ENCODE measurements at regions not wholly inside any gene's neighbourhood (a gene's known extent, or its start where the extent isn't known, plus 50 kb on each side); places are given as distances from the start of the nearest gene placed in this dataset.

- no peak overlapping the region for H3K4me2 ChIP-seq (ENCODE audit: insufficient read depth, low read length)
- DNase-seq (ENCODE audit: extremely low read depth in 1 of 4, low spot score in 3 of 4), result no peak
- ChIA-PET CTCF (ENCODE audit: low intra/inter-chr PET ratio) (no interaction called here), POLR2A (no interaction called here)
- intact Hi-C loops (cut with micrococcal nuclease) (no loop called here), in situ Hi-C loops (cut with MboI) (no loop called here)
- H3K79me2 ChIP-seq (ENCODE audit: control insufficient read depth, insufficient read depth, low read length), result no peaks in the 10 kb centered on the region
- no peak for ATAC-seq
- no peaks in the 10 kb centered on the region for H3K9me3 ChIP-seq (replicated peaks; ENCODE audit: control insufficient read depth, insufficient read depth, low read depth, low read length)
- H2AFZ ChIP-seq (ENCODE audit: low read depth, low read length), result no peak overlapping the region
- no peak overlapping the region for H3K9ac ChIP-seq (ENCODE audit: insufficient read depth in 1 of 2, low read depth in 2 of 2, low read length in 2 of 2)
- no peaks in the 10 kb centered on the region for H3K9me1 ChIP-seq (ENCODE audit: control insufficient read depth, insufficient read depth, low read length)
- H3K36me3 ChIP-seq (ENCODE audit: control insufficient read depth, insufficient read depth, low read length), result no peaks in the 10 kb centered on the region
- H3K27ac ChIP-seq (ENCODE audit: extremely low read depth, low read depth, low read length), result no peak overlapping the region
- H3K4me3 ChIP-seq, result no peak overlapping the region
- WGBS (ENCODE audit: insufficient coverage, low coverage, missing lambda C conversion rate), result 0% methylated on average over 1 of the region's 1 CpG
- FAIRE-seq, result no peak
- H3K4me1 ChIP-seq (replicated peaks in 1 of 2; ENCODE audit: control insufficient read depth in 2 of 2, insufficient read depth in 2 of 2, low read length in 2 of 2), result no peaks in the 10 kb centered on the region
- no peaks in the 10 kb centered on the region for H3K27me3 ChIP-seq (ENCODE audit: control insufficient read depth in 2 of 2, insufficient read depth in 2 of 2, low read length in 2 of 2)
- no peaks in the 10 kb centered on the region for H4K20me1 ChIP-seq (replicated peaks; ENCODE audit: control insufficient read depth, insufficient read depth, low read length)
- no TSS peak for BruUV-seq (replicated peaks)
- no peak for TF ChIP-seq SNAPC5 (CRISPR knock-in tag; IDR thresholded peaks at IDR 0.05)
- no peak for TF ChIP-seq NFE2L1 (tag; IDR thresholded peaks at IDR 0.05; ENCODE audit: borderline replicate concordance, low read depth)
- no peak for TF ChIP-seq LARP7 (IDR thresholded peaks at IDR 0.05)
- no peak for TF ChIP-seq ZNF174 (CRISPR knock-in tag; IDR thresholded peaks at IDR 0.05)
- no peak for TF ChIP-seq KLF13 (tag; IDR thresholded peaks at IDR 0.05; ENCODE audit: borderline replicate concordance, low read depth)
- no peak for TF ChIP-seq FUS (optimal IDR thresholded peaks at IDR 0.05; ENCODE audit: low read depth, low read length)
- TF ChIP-seq ZNF778 (CRISPR knock-in tag; IDR thresholded peaks at IDR 0.05), result no peak
- TF ChIP-seq ZNF232 (CRISPR knock-in tag; IDR thresholded peaks at IDR 0.05), result no peak
- TF ChIP-seq CHAMP1 (IDR thresholded peaks at IDR 0.05), result no peak
- TF ChIP-seq MEIS2 (IDR thresholded peaks at IDR 0.05; ENCODE audit: partially characterized antibody), result no peak
- TF ChIP-seq POLR2G (IDR thresholded peaks at IDR 0.05; ENCODE audit: low read depth, low read length), result no peak
- no peak for TF ChIP-seq ZNF785 (CRISPR knock-in tag; IDR thresholded peaks at IDR 0.05)
- TF ChIP-seq MECOM (CRISPR knock-in tag; IDR thresholded peaks at IDR 0.05), result no peak
- no peak for TF ChIP-seq BHLHE40 (IDR thresholded peaks at IDR 0.05; ENCODE audit: low read length)
- TF ChIP-seq FOXP1 (CRISPR knock-in tag; IDR thresholded peaks at IDR 0.05), result no peak
- TF ChIP-seq DMBX1 (CRISPR knock-in tag; IDR thresholded peaks at IDR 0.05; ENCODE audit: borderline replicate concordance), result no peak
- TF ChIP-seq EGR1 (conservative IDR thresholded peaks at IDR 0.05), result no peak
- no peak for TF ChIP-seq ELF2 (CRISPR knock-in tag; IDR thresholded peaks at IDR 0.05)
These were observed 85.7 kb upstream of the EPHA4 start for GRCh38 chr2:221657806-221658205.

Data from K562 (cell line).